ENCODE measurements at regions not wholly inside any gene's neighbourhood (a gene's known extent, or its start where the extent isn't known, plus 50 kb on each side); places are given as distances from the start of the nearest gene placed in this dataset.

DNA sequence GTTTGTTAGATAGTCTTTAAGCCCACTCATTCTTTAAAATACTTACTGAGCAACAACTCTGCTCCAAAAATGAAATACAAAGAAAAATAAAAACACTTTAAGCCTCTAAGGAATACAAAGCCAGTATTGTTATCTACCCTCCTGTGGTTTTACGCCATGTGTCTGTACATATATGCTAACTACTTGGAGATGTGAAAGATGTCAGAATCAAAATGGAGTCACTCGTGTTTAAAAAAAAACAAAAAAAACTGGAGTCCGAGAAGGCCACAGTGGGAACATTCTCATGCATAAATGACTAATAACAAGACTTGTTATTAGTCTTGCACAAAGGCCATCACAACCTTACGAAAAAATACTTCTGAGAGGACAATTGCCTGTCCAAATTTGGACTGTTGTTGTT lies 393.1 kb downstream of the TBC1D4 start:
- no peak overlapping the region for H3K27ac ChIP-seq (ENCODE audit: low read depth in 1 of 2, low read length in 1 of 2)
- H3K4me3 ChIP-seq = no peak overlapping the region
- no peak for DNase-seq
- H3K4me1 ChIP-seq (ENCODE audit: control insufficient read depth in 5 of 5, insufficient read depth in 5 of 5, low read length in 5 of 5) = peaks cover 0 to 9% (median 0%) of the 10 kb centered on the region in 5 donors
- TF ChIP-seq, protein P1, sequence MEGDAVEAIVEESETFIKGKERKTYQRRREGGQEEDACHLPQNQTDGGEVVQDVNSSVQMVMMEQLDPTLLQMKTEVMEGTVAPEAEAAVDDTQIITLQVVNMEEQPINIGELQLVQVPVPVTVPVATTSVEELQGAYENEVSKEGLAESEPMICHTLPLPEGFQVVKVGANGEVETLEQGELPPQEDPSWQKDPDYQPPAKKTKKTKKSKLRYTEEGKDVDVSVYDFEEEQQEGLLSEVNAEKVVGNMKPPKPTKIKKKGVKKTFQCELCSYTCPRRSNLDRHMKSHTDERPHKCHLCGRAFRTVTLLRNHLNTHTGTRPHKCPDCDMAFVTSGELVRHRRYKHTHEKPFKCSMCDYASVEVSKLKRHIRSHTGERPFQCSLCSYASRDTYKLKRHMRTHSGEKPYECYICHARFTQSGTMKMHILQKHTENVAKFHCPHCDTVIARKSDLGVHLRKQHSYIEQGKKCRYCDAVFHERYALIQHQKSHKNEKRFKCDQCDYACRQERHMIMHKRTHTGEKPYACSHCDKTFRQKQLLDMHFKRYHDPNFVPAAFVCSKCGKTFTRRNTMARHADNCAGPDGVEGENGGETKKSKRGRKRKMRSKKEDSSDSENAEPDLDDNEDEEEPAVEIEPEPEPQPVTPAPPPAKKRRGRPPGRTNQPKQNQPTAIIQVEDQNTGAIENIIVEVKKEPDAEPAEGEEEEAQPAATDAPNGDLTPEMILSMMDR (IDR thresholded peaks at IDR 0.05; ENCODE audit: control extremely low read depth, extremely low read depth) = no peak
- WGBS, 2 donors = 83 to 90% methylated on average over 4 of the region's 4 CpGs
- no peak for ATAC-seq (ENCODE audit: insufficient read depth, low FRiP score)
- no peak overlapping the region for H3K9ac ChIP-seq (ENCODE audit: insufficient read depth in 1 of 2, low read length in 2 of 2)
- H3K9me3 ChIP-seq (ENCODE audit: control insufficient read depth in 4 of 4, insufficient read depth in 3 of 4, low read length in 3 of 4) = peaks cover 0 to 2% (median 0%) of the 10 kb centered on the region in 4 donors
- no peaks in the 10 kb centered on the region for H3K36me3 ChIP-seq (ENCODE audit: control insufficient read depth in 4 of 4, insufficient read depth in 4 of 4, low read length in 4 of 4)
- no peaks in the 10 kb centered on the region for H3K27me3 ChIP-seq (ENCODE audit: control insufficient read depth in 3 of 3, insufficient read depth in 3 of 3, low read length in 2 of 3)

DNA sequence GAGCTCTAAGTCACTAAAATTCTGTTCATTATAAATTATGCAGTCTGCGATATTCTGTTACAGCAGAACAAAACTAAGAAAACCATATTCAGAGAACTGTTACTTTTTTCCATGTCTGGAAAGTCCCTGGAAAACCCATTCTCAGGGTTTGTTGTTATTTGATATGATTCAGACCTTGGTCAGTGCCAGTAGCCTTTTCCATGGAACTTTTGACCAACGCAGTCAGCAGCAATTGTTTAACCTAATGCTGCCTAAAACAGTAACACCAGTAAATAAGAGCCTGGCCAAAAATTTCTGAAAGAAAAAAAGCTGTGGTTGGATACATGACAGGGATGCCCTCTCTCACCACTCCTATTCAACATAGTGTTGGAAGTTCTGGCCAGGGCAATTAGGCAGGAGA lies 402.7 kb downstream of the TBC1D4 start:
- no peaks in the 10 kb centered on the region for H3K9me3 ChIP-seq (ENCODE audit: control insufficient read depth in 4 of 4, insufficient read depth in 3 of 4, low read length in 3 of 4)
- no peak overlapping the region for H3K27ac ChIP-seq (ENCODE audit: low read depth in 1 of 2, low read length in 1 of 2)
- no peaks in the 10 kb centered on the region for H3K4me1 ChIP-seq (ENCODE audit: control insufficient read depth in 5 of 5, insufficient read depth in 5 of 5, low read length in 5 of 5)
- H3K36me3 ChIP-seq (ENCODE audit: control insufficient read depth in 4 of 4, insufficient read depth in 4 of 4, low read length in 4 of 4) = no peaks in the 10 kb centered on the region
- no peaks in the 10 kb centered on the region for H3K27me3 ChIP-seq (ENCODE audit: control insufficient read depth in 3 of 3, insufficient read depth in 3 of 3, low read length in 2 of 3)
- H3K4me3 ChIP-seq = no peak overlapping the region
- 73 to 86% methylated on average over 2 of the region's 2 CpGs for WGBS, 2 donors
- TF ChIP-seq, protein P1 (IDR thresholded peaks at IDR 0.05; ENCODE audit: control extremely low read depth, extremely low read depth) = no peak
- ATAC-seq (ENCODE audit: insufficient read depth, low FRiP score) (no peak), DNase-seq (no peak)
- no peak overlapping the region for H3K9ac ChIP-seq (ENCODE audit: insufficient read depth in 1 of 2, low read length in 2 of 2)

DNA sequence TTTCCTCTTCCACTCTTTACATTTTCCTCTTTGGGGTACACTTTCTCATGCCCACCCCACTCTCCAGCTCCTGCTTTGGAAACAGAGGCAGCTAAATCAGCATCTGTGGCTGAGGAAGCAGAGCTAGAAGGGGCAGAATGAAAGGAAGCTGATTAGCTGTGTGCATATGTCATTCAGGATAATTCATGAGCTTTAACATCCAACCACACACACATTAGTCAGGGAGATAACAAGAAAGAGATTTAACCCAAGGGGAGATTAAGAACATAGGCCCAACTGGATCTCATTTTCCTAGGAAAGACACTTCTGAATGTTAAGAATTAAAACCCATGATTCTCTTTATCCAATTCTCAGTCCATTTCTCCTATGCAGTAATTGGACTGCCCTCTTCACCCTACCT lies 405.5 kb downstream of the TBC1D4 start:
- TF ChIP-seq, protein P1 (IDR thresholded peaks at IDR 0.05; ENCODE audit: control extremely low read depth, extremely low read depth) = no peak
- Histone ChIP-seq H3K27ac (ENCODE audit: low read depth in 1 of 2, low read length in 1 of 2) (no peak overlapping the region), H3K9ac (ENCODE audit: insufficient read depth in 1 of 2, low read length in 2 of 2) (no peak overlapping the region), H3K9me3 (ENCODE audit: control insufficient read depth in 4 of 4, insufficient read depth in 3 of 4, low read length in 3 of 4) (no peaks in the 10 kb centered on the region), H3K27me3 (ENCODE audit: control insufficient read depth in 3 of 3, insufficient read depth in 3 of 3, low read length in 2 of 3) (no peaks in the 10 kb centered on the region), H3K4me3 (no peak overlapping the region), H3K4me1 (ENCODE audit: control insufficient read depth in 5 of 5, insufficient read depth in 5 of 5, low read length in 5 of 5) (no peaks in the 10 kb centered on the region), H3K36me3 (ENCODE audit: control insufficient read depth in 4 of 4, insufficient read depth in 4 of 4, low read length in 4 of 4) (no peaks in the 10 kb centered on the region)
- ATAC-seq (ENCODE audit: insufficient read depth, low FRiP score) = no peak
- DNase-seq = no peak

DNA sequence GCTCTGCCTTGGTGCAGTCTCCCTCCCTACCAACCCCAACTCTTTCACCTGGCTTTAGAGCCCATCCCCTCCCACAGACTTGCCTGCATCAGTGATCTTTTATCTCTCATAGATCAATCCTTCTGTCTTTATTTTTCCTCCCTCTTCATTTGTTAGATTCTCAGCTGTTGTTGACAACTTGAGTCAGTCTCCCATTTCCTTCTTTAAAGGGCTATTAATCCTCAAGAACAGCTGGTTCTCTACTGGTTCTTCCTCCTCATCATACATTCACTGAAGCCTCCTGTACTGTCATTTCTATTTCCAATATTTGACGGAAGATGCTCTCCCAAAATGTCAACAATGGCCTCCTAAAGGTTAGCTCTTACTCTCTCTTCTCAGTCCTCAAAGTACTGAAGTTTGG lies 408.2 kb downstream of the TBC1D4 start:
- H3K9ac ChIP-seq (ENCODE audit: insufficient read depth in 1 of 2, low read length in 2 of 2) = no peak overlapping the region
- H3K9me3 ChIP-seq (ENCODE audit: control insufficient read depth in 4 of 4, insufficient read depth in 3 of 4, low read length in 3 of 4) = no peaks in the 10 kb centered on the region
- H3K36me3 ChIP-seq (ENCODE audit: control insufficient read depth in 4 of 4, insufficient read depth in 4 of 4, low read length in 4 of 4) = no peaks in the 10 kb centered on the region
- no peak overlapping the region for H3K4me3 ChIP-seq
- H3K27ac ChIP-seq (ENCODE audit: low read depth in 1 of 2, low read length in 1 of 2) = no peak overlapping the region
- TF ChIP-seq, protein P1 (IDR thresholded peaks at IDR 0.05; ENCODE audit: control extremely low read depth, extremely low read depth) = no peak
- no peaks in the 10 kb centered on the region for H3K4me1 ChIP-seq (ENCODE audit: control insufficient read depth in 5 of 5, insufficient read depth in 5 of 5, low read length in 5 of 5)
- WGBS, 2 donors = 84 to 88% methylated on average over 1 of the region's 1 CpG
- DNase-seq (no peak), ATAC-seq (ENCODE audit: insufficient read depth, low FRiP score) (no peak)
- no peaks in the 10 kb centered on the region for H3K27me3 ChIP-seq (ENCODE audit: control insufficient read depth in 3 of 3, insufficient read depth in 3 of 3, low read length in 2 of 3)
